ENCODE measurements at regions not wholly inside any gene's neighbourhood (a gene's known extent, or its start where the extent isn't known, plus 50 kb on each side); places are given as distances from the start of the nearest gene placed in this dataset.
A peak's percentile ranks its signal among the peaks of the same experiment; 100 is the strongest.

GRCh38 chr12:16118586-16118985 lies 158.9 kb downstream of the SLC15A5 start:
- no peak for TF ChIP-seq CTCF (IDR thresholded peaks at IDR 0.05; ENCODE audit: low read depth, low read length)
- TF ChIP-seq MAX (IDR thresholded peaks at IDR 0.05; ENCODE audit: low read depth, low read length), result no peak
- TF ChIP-seq POLR2A (IDR thresholded peaks at IDR 0.05; ENCODE audit: extremely low read depth, insufficient read length), result no peak
- H3K4me3 ChIP-seq (ENCODE audit: low read depth, low read length), result no peak overlapping the region
- DNase-seq (ENCODE audit: low read depth), result no peak

- no peak overlapping the region for H3K4me3 ChIP-seq (ENCODE audit: low read depth, low read length)
- no peak for TF ChIP-seq MAX (IDR thresholded peaks at IDR 0.05; ENCODE audit: low read depth, low read length)
- TF ChIP-seq POLR2A (IDR thresholded peaks at IDR 0.05; ENCODE audit: extremely low read depth, insufficient read length), result no peak
- no peak for TF ChIP-seq CTCF (IDR thresholded peaks at IDR 0.05; ENCODE audit: low read depth, low read length)
- no peak for TF ChIP-seq MYC (IDR thresholded peaks at IDR 0.05; ENCODE audit: low read depth, low read length)
- peak; percentile 50 for DNase-seq (ENCODE audit: low read depth)
Observed at GRCh38 chr12:16112612-16113560, 164.6 kb downstream of the SLC15A5 start.

- H3K4me3 ChIP-seq (ENCODE audit: low read depth, low read length), result no peak overlapping the region
- TF ChIP-seq POLR2A (IDR thresholded peaks at IDR 0.05; ENCODE audit: extremely low read depth, insufficient read length) (no peak), CTCF (IDR thresholded peaks at IDR 0.05; ENCODE audit: low read depth, low read length) (no peak), MAX (IDR thresholded peaks at IDR 0.05; ENCODE audit: low read depth, low read length) (no peak), MYC (IDR thresholded peaks at IDR 0.05; ENCODE audit: low read depth, low read length) (no peak)
- no peak for DNase-seq (ENCODE audit: low read depth)
Observed at GRCh38 chr12:16112130-16112529, 165.4 kb downstream of the SLC15A5 start.

GRCh38 chr12:16110596-16110995 lies 166.9 kb downstream of the SLC15A5 start:
- no peak overlapping the region for H3K4me3 ChIP-seq (ENCODE audit: low read depth, low read length)
- TF ChIP-seq MAX (IDR thresholded peaks at IDR 0.05; ENCODE audit: low read depth, low read length) (no peak), POLR2A (IDR thresholded peaks at IDR 0.05; ENCODE audit: extremely low read depth, insufficient read length) (no peak), MYC (IDR thresholded peaks at IDR 0.05; ENCODE audit: low read depth, low read length) (no peak), CTCF (IDR thresholded peaks at IDR 0.05; ENCODE audit: low read depth, low read length) (no peak)
- no peak for DNase-seq (ENCODE audit: low read depth)

- TF ChIP-seq MAX (IDR thresholded peaks at IDR 0.05; ENCODE audit: low read depth, low read length) (no peak), MYC (IDR thresholded peaks at IDR 0.05; ENCODE audit: low read depth, low read length) (no peak), POLR2A (IDR thresholded peaks at IDR 0.05; ENCODE audit: extremely low read depth, insufficient read length) (no peak), CTCF (IDR thresholded peaks at IDR 0.05; ENCODE audit: low read depth, low read length) (no peak)
- no peak overlapping the region for H3K4me3 ChIP-seq (ENCODE audit: low read depth, low read length)
- DNase-seq (ENCODE audit: low read depth), result no peak
Observed at GRCh38 chr12:16103851-16104250, 173.6 kb downstream of the SLC15A5 start.
